Activated CD4-positive, alpha-beta T cell treated with anti-CD3 and anti-CD28 coated beads, Interleukin-2, Interleukin-4, amounts not matched to agents 100 ng/mL and 50 ng/mL, durations not matched to agents 16 hours and 8 hours (primary cell): ENCODE measurements at regions not wholly inside any gene's neighbourhood (a gene's known extent, or its start where the extent isn't known, plus 50 kb on each side); places are given as distances from the start of the nearest gene placed in this dataset.

Experiments
- DNase-seq: peaks from one replicate; pipeline ENCODE4 v3.0.0-alpha.2; 2020; ENCODE audit warnings: low spot score

DNA sequence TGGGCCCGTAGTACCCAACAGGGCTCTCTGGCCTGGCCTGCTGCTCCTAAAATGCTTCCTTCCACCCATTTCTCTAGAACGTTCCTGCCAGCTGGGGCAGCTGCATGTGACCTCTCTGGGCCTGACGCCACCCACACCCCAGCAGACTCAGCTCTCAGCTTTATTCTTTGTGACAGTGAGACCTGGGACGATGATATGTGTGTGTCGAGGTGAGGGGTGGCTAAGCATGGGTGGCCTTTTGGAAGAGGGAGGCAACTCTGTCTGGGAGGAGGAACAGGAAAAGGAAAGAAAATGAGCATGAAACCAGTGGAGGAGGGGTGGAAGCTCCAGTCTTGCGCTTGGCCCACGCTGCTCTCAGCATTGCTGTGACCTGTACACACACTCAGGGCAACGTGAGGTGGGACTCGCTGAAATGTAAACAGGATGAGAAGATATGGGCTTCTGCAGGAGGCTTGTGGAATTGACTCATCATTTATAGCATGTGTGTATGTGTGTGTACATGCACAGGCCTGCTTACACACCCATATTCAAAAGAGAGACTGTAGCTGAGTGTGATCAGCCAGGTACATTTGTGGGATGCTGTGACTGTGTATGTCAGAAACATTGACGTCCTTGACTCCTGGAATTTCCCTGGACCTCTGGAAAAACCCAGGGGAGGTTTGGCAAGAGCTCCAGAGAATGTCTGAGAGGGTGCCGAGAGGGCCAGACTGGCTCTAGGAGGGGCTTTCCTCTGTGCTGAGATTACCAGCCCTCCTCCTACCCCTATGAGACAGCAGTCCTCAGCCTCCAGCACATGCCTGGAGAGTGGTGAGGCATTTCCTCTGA lies 137.9 kb downstream of the PJA1 start:
- no peak for DNase-seq

DNA sequence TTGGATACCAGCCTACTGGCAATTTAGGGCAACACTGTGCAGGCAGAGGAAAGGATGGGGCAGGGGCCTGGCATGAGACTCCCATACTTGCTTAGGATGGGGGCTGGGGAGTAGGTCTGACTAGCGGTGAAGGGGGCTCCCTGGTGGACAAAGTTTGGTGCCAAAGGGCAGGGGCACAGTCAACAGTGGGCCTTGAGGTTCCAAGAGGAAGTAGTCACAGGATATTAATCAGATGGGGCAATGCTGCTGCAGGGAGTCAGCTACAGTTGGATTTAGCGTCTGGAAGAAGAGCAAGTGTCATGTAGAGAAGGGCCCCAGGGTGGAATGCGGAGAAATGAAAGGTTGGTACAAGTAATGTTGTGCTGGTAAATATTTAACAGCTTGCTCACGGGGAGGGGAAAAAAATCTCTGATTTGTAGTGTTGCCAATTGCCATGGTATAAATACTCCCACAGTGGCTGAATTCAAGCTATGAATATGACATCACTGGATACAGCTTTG lies 139.4 kb downstream of the PJA1 start:
- DNase-seq = no peak

DNA sequence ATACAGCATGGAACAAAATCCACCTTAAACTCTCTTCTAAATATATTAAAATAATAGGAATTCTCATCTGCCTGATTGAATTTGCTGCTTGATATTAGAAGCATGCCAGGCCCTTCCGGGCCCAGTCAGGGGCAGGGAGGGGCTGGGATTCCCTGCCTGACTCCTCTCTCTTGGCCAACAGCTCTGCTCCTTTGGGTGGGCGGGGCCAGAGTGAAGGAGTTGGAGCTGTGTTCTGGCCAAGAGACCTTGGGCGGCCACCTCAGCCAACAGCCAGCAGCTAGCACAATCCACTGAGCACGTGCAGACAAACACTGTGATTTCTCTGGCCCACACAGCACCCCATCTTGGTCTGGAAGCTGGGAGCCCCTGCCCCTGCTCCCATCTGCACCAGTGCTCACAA lies 140.3 kb downstream of the PJA1 start:
- DNase-seq = no peak

DNA sequence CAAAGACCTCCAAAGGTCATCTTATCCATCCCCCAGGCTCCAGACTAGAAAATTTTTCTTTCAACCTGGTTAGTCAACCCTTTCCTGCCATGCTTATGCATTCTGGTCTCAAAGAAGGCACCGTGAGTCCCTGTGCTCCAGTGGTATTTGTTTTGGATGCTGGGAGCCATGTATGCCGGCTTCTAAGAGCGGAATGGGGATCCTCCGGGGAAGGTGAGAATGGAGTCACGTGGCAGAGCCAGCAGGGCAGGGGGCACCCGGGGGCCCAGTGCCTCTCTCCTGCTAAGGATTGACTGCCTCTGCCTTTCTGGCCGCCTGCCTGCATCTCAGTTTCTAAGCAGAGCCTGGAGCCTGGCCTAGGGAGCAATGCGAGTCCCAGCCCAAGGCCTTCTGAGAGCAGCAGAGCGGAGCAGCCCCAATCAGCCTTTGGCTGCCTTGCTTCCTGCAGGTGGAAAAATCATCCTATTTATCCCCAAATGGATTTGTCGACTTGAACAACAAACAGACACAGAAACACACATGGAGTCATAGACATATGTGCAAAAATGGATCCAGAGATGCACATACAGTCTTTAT lies 141.0 kb downstream of the PJA1 start:
- DNase-seq = no peak

DNA sequence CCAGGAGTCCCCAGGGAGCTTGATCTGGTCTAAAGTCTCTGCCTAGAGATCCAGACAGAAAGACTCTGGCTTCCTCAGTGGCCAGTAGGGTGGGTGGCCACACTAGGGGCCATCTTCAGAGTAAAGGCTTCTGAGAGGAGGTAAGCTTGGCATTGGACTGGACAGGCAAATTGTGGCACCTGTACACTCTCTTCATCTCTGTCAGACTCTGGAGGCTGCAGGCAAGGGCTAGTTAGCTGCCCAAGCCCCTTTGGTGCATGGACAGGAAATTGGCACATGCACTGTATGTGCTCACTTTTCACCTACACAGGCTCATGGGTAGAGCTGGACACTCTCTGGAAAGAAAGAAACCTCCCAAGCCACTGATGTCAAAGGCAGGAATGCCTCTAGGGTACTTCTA lies 142.8 kb downstream of the PJA1 start:
- DNase-seq = no peak

DNA sequence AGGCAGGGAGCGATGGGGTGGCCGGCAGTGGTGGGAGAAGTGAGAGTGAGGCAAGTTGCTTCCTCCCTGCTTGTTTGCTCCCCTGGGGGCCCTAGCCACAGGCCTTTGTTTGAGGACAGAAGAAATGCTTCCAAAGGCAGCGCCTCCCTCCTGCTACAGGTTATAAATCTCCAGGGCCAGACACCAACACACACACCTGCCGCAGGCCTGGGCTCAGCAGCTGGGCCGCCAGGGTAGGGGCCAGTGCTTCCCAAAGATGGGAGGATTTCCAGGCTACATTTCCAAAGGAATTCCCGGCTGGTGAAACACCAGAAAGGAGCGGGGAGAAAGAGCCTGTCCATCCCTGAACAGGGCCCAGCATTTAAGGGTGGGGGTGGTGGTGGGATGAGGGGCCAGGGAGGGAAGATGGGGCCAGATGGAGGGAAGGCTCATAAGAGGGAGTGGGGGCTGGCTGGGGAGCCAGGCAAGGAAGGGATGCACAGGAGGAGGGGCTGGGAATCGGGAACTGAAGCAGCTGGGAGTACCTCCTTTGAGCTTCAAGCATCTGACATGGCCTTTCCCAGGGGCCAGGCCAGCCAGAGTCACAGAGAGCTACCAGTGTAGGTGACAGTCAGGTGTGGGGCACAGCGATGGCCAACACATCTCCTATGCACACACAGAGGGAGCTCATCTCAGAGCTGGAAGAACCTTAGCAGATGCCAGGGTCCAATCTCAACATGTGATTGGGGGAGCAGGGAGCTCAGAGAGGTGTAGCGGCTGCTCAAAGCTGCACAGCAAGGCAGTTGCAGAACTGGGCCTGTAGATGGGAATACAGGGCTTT lies 143.9 kb downstream of the PJA1 start:
- no peak for DNase-seq

DNA sequence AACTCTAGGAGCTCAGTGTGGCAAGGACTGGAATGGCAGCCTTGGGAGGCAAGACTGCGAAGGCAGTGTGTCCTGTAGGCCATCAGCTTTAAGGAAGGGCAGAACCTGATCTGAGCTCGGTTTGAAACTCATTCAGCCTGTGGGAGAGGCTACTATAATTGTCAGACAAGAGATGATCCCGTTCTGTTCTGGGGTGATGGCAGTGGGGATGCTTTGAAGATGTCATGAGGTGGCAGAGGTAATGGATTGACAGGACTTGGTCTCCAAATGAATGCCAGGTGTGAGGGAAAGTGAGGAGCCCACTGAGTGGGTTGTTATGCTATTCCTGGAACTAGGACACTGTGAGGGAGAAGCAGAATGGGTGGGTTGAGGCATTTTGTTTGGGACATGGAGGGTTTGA lies 144.9 kb downstream of the PJA1 start:
- no peak for DNase-seq

DNA sequence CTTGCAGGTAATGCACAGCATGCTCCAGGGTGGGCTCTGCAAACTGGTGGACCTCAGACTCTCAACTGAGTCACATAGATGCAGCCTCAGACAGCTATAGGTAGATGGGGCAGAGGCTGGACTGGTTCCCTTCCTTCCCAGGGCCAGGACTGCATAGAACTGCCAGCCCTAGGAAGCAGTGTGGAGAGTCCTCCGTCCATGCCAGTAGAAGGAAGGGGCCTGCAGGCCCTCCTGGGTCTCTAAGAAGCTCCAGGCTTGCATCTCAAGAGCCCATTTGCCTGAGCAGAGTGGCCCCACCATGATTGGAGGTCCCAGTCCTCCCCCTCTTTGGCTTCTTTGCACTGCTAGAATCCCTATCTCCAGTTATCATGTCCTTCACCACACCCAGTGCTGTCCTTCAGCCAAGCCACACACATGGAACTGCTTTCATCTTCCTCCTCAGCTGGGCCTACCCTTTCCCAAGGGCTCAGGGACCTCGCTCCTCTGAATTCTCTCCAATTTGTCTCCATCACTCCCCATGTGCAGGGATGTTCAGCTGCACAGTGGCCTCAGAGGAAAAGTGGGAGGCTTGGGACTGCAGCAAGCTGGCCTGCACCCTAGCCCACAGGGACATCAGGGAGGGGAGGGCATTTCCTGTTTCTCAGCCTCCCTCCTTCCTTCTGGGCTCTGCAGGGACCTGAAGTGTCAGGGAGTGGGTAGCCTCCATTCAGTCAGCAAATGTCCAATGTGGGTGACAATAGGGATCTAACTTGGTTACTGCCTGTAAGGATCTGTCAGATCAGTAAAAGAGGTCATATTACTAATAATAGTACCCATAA lies 146.0 kb downstream of the PJA1 start:
- no peak for DNase-seq

DNA sequence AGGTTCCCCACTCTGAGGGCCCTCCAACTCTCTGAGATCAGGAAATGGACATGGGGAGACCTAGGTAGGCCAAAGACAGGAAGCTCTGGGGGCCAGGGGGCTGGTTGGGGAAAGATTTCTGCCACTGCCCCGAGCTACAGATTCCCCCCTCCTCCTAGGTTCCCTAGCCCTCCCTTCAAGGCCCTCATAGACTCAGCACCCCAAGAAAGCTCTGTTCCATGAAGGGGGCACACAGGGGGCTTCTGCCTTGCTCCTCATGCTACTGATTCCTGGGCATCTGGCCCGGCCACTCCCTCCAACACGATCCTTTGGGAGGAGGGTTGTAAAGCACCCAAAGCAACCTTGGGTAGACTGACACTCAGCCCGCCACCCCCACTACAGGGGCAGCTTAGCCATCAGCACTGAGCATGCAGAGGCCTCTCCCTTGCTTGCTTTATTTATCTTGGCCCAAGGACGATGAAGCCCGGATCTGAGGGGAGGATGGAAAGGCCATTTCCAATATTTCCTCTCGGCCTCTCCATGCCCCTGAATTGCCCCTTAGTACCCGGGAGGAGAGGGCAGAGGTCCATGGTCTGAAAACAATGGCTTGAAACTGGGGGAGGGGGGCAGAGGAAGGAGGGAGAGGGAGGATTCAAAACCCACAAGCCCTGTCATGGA lies 146.7 kb downstream of the PJA1 start:
- DNase-seq = no peak

DNA sequence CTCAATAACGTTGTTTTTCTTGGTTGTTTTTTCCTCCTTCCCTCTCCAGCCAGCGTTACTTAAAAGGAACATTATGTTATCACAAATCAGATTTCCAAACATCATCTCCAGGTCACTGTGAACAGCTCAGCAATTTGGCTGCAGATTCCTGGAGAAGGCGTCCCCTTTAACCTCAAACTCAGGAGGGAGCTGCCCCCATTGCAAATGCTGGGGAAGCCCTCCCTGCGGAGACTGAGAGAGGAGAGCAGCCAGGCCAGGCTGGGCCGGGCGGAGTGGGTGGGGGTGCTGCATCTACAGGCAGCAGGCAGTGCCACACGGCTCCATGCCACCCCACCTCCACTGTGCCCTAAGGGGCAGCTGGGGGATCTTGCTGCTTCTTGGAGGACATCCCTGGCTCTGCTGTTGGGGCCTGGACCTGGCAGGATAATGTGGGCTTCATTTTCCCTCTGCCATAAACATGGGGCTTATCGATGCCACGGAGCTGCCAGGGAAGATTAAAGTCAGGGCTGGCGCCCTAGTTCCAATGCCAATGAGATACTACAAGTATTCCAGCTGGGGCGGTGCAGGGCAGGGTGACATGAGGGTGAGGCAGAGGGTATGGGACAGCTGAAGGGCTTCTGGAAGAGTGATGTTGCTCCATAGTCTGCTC lies 148.8 kb downstream of the PJA1 start:
- DNase-seq = no peak

DNA sequence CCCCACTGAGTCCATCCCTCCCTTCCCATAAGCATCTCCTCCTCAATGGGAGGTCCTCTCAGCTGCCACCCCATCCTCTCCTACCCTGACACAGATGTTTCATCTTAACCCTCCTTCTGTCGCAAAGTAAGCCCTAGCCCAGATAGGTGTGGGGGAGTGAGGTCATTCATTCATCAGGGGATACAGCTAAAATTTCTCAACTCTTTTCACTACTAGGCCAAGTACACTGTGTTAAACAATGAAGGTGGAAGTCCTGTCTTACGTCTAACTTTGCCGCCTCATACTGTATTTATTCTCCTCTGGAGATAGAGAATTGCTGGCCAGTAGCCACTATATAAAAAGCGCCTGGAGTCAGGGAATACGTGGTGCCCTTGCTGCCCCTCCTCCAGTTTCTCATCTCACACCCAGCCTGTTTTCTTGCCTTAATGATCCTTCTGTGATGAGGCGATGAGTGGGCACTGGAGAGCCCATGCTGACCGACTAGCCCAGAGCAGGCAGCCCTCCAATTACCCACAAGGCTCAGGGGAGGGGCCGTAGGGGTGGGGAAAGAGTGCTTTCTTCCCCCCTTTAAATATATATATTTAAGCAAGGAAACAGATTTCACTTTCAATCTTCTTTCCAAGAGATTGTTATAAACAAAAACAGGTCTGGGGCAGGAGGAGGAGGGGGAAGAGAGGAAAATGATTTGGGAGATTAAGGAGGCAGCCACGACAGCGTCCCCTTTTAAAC lies 149.5 kb downstream of the PJA1 start:
- DNase-seq = no peak

DNA sequence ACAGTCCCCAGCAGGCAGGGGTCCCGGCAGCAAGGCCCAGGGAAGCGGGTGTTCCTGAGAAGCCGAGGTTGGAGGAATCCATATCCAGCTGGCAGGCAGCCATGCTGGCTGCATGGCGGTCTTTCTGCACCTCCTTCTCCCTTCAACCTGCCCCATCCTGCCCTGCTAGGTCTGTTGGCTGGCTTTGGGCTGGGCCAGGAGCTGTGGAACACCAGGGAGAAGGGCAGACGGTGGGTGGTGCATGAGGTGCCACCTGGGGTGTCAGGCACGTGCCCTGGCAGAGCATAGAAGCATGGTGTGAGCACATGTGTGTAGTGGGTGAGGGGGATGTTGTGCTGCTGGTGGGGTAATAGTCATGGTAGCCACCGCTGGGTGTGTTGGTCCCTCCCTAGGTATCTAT lies 150.1 kb downstream of the PJA1 start:
- DNase-seq = no peak

DNA sequence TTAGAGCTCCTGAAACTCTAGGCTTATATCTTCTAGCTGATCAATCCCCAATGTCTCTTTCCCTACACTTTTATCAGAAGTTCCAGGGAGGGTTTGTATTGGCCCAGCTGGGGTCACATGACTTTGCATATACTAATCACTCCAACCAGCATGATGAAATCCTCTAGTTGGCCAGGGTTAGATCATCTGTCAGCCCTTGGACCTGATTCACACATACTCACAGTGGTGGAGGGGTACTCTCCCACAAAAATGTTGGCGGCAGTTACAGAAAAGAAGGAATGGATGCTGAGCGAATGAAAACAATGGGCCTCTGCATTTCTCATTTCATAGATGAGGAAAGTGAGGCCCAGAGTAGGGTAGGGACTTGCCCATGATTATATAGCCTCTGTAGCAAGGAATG lies 151.1 kb downstream of the PJA1 start:
- no peak for DNase-seq

DNA sequence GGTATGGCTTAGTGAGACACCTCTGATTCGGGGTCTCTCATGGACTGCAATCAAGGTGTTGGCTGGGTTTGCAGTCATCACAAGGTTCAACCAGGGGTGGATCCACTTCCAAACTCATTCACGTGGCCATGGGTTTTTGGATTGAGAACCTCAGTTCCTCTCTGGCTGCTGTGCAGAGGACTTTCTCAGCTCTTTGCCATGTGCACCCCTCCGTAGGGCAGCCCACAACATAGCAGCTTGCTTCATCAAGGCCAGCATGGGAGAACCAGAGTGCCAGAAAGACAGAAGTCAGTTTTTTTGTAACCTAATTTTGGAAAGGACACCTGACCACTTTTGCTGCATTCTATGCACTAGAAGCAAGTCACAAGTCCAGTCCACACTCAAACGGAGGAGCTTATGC lies 154.9 kb downstream of the PJA1 start:
- DNase-seq = no peak

DNA sequence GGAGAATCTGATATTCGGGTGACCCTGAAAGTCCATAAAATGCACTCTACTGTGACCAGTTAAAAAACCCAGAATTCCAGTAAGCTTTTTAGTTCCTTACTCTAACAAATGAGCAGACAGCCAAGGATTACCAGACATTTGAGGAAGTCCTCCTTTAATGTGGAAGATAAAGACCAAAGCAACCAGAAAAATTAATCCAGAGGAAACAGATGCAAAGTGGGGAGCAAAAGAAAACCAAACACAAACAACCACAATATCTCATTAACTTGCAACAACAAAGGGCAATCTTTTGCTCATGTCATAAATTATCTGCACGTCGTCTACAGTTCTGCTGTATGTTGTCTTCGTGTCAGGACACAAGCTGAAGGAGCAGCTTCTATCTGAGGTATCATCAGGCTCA lies 164.4 kb downstream of the PJA1 start:
- DNase-seq = no peak

DNA sequence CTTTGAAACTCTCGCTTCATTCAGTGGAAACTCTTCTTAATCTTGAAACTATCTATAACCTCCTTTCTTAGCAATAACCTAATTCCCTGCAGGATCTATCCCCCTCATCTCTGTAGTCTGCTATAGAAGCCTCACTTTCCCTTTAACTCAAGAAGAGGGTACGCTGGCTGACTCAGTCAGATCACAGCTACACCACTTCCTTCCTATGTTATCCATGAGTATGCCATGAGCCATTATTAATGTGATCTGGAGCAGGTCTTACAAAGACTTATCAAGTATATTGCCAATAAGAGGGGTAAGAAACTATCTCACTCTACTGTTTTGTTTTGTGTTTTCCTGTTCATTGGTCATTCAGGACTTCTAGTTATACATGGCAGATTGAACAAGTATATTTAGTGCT lies 165.3 kb downstream of the PJA1 start:
- DNase-seq = no peak

DNA sequence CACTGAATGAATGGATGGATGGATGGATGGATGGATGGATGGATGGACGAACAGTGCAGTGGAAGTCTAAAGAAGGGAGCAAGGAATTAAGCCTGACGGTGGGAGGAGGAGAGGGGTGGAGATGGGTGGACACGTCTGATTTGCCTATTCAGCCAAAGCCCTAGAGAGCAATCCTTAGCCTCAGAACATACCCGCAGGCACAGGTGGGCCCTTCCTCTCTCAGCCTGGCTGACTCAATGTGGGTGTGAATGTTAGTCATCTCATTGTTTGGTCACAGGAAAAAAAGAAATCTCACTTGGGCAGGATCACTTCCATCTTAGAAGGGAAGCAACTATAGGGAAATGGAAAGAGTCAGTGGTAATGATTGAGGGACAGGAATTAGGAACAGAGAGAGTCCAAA lies 165.9 kb downstream of the PJA1 start:
- DNase-seq = no peak

DNA sequence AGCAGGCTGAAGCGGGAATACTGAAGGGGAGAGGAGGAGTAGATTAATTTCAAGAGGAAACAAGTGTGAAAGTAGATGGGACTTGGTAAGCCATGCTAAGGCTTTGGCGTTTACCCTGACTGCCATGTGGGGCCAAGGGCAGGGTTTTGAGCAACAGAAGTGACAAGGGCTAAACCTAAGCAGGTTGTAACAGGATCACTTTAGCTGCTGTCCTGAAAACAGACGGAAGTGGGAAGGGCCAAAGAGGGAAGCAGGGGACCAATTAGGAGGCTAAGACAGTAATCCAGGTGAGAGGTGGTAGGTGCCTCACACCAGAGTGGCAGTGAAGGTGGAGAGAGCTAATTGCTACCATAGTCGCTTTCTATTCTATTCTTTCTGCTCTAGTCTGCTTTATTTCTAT lies 166.5 kb downstream of the PJA1 start:
- no peak for DNase-seq

DNA sequence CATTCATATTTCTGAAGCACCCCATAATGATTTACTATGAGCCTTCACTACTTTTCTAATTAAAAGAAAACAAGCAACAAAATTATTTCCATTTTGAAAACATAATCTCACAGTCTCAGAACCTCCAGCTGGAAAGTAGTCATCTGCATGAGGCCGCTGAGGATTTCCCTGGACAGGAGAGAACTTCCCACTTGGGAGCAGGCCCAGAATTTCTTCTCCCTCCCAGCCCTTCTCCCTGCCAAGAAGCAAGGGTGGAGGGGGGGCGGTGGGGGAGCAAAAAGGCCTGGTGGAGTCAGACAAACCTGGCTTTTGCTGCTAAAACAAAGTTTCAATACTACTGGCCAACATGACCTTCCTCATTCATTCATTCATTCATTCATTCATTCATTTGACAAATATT lies 167.3 kb downstream of the PJA1 start:
- no peak for DNase-seq

DNA sequence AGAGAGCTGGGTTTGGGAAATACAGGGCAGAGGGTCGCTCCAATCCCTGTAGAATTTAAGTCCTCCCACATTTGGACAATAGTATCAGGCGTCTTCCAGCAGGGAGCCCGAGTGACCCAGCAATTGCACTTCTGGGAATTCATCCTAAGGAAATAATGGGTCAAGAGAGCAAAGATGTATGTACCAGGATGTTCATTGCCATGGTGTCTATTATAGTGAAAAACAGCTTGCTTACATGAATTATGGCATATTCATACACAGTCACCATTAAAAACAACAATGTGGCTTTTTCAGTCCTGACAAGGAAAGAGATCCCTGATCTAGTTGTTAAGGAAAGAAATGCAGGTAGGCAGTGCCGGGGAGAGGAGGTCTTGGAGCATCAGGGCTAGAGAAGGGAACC lies 167.7 kb downstream of the PJA1 start:
- no peak for DNase-seq
